WTC11 (cell line): ENCODE measurements at regions not wholly inside any gene's neighbourhood (a gene's known extent, or its start where the extent isn't known, plus 50 kb on each side); places are given as distances from the start of the nearest gene placed in this dataset.

Source experiments
- CTCF ChIP-seq: fragments of 200-600 bp; IDR thresholded peaks from 2 replicates; pipeline ENCODE4 v1.8.0; 2022; ENCODE audit warnings: antibody characterized with exemption
- E2F1 ChIP-seq: sonication (generic); formaldehyde crosslinking; IDR thresholded peaks from 2 replicates; pipeline ENCODE4 v1.8.0; 2022; ENCODE audit warnings: mild to moderate bottlenecking, missing genetic modification reagents
- E2F4 ChIP-seq: sonication (generic); formaldehyde crosslinking; IDR thresholded peaks from 2 replicates; pipeline ENCODE4 v1.8.1; 2022; ENCODE audit warnings: low read depth, mild to moderate bottlenecking, moderate library complexity, missing genetic modification reagents, borderline replicate concordance
- ESRRA ChIP-seq: sonication (generic); formaldehyde crosslinking; IDR thresholded peaks from 2 replicates; pipeline ENCODE4 v1.8.1; 2022; ENCODE audit warnings: mild to moderate bottlenecking, missing genetic modification reagents, borderline replicate concordance
- NFE2L1 ChIP-seq: sonication (generic); formaldehyde crosslinking; IDR thresholded peaks from 2 replicates; pipeline ENCODE4 v1.8.1; 2023; ENCODE audit warnings: missing genetic modification reagents
- PREB ChIP-seq: sonication (generic); formaldehyde crosslinking; IDR thresholded peaks from 2 replicates; pipeline ENCODE4 v1.8.1; 2022; ENCODE audit warnings: mild to moderate bottlenecking, missing genetic modification reagents, moderate library complexity, borderline replicate concordance

GRCh38 chrY:17166881-17167280 is 713.1 kb downstream of the CDY2B start:
- TF ChIP-seq CTCF (no peak), PREB (no peak), E2F4 (CRISPR knock-in tag) (no peak), ESRRA (CRISPR knock-in tag) (no peak), NFE2L1 (CRISPR knock-in tag) (no peak), E2F1 (CRISPR knock-in tag) (no peak)
